ENCODE measurements at regions not wholly inside any gene's neighbourhood (a gene's known extent, or its start where the extent isn't known, plus 50 kb on each side); places are given as distances from the start of the nearest gene placed in this dataset.

GRCh38 chr12:125744201-125744600 is 679.0 kb downstream of the AACS start:
- no peak for DNase-seq

GRCh38 chr12:125755512-125755911 is 690.3 kb downstream of the AACS start:
- DNase-seq = no peak

- DNase-seq = no peak
Observed at GRCh38 chr12:125766091-125766490, 700.9 kb downstream of the AACS start.

GRCh38 chr12:125772403-125772802 is 707.2 kb downstream of the AACS start:
- no peak for DNase-seq

- DNase-seq = peak in 9 of 56 donors; percentile 1 to 16 (median 4)
Observed at GRCh38 chr12:125773033-125773640, 707.9 kb downstream of the AACS start.

GRCh38 chr12:125775507-125775906 is 710.3 kb downstream of the AACS start:
- no peak for DNase-seq

GRCh38 chr12:125776212-125776611 is 711.0 kb downstream of the AACS start:
- DNase-seq = no peak

- DNase-seq = no peak
Observed at GRCh38 chr12:125786143-125786542, 720.9 kb downstream of the AACS start.

- DNase-seq = no peak
Observed at GRCh38 chr12:125794401-125794800, 729.2 kb downstream of the AACS start.

GRCh38 chr12:125797421-125798175 is 732.4 kb downstream of the AACS start:
- no peak for DNase-seq

GRCh38 chr12:125804660-125805059 is 739.4 kb downstream of the AACS start:
- DNase-seq = no peak

GRCh38 chr12:125824276-125824675 is 759.0 kb downstream of the AACS start:
- DNase-seq = no peak

- DNase-seq = no peak
Observed at GRCh38 chr12:125835852-125836251, 770.6 kb downstream of the AACS start.

GRCh38 chr12:125836647-125837046 is 771.4 kb downstream of the AACS start:
- DNase-seq = no peak

GRCh38 chr12:125841332-125841731 is 776.1 kb downstream of the AACS start:
- DNase-seq = no peak

- no peak for DNase-seq
Observed at GRCh38 chr12:125852116-125852515, 786.9 kb downstream of the AACS start.

GRCh38 chr12:125852679-125853078 is 787.4 kb downstream of the AACS start:
- no peak for DNase-seq

GRCh38 chr12:125853670-125854069 is 788.4 kb downstream of the AACS start:
- no peak for DNase-seq

- no peak for DNase-seq
Observed at GRCh38 chr12:125856366-125856765, 791.1 kb downstream of the AACS start.

- peak in 1 of 56 donors; percentile 1 for DNase-seq
Observed at GRCh38 chr12:125856896-125857295, 791.7 kb downstream of the AACS start.

- DNase-seq = no peak
Observed at GRCh38 chr12:125860672-125861288, 795.5 kb downstream of the AACS start.
